Ishikawa (cell line): ENCODE measurements at regions not wholly inside any gene's neighbourhood (a gene's known extent, or its start where the extent isn't known, plus 50 kb on each side); places are given as distances from the start of the nearest gene placed in this dataset.

Experiments
- CREB1 ChIP-seq: IDR thresholded peaks from 2 replicates; pipeline ENCODE4 v1.6.1; 2012; ENCODE audit warnings: low read depth
- EP300 ChIP-seq: IDR thresholded peaks from 2 replicates; pipeline ENCODE4 v1.6.1; 2012; ENCODE audit warnings: borderline replicate concordance
- TAF1 ChIP-seq: IDR thresholded peaks from 2 replicates; pipeline ENCODE4 v1.6.1; 2012; ENCODE audit warnings: low read depth, mild to moderate bottlenecking
- TCF12 ChIP-seq: IDR thresholded peaks from 2 replicates; pipeline ENCODE4 v1.6.1; 2012; ENCODE audit warnings: low read depth
- TF ChIP-seq, protein P1 (sequence below): IDR thresholded peaks from 2 replicates; pipeline ENCODE4 v1.6.1; 2012
- TF ChIP-seq, protein P2 (sequence below): IDR thresholded peaks from 2 replicates; pipeline ENCODE4 v1.6.1; 2012

DNA sequence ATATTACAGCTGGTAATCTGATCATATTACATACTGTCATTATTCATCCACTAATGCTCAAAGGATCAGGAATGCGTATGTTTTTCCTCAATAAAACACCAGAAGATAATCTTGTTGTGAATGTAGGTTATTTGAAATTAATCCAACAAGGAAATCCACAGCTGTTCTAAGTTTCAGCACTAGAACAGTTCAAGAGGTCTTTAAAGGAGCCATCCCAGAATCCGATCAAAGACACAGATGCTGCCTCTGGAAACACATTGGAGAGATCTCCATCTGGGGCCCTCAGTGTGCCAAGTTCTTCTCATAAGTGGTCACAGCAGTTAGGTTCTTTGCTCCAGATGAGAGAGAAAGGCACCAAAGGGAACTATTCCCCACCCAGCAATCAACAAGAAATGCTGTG, 1955.1 kb upstream of the RAG2 start:
- TF ChIP-seq TCF12 (no peak), CREB1 (no peak), TAF1 (no peak), EP300 (no peak)
- TF ChIP-seq, protein P1, sequence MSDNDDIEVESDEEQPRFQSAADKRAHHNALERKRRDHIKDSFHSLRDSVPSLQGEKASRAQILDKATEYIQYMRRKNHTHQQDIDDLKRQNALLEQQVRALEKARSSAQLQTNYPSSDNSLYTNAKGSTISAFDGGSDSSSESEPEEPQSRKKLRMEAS, result no peak
- TF ChIP-seq, protein P2, sequence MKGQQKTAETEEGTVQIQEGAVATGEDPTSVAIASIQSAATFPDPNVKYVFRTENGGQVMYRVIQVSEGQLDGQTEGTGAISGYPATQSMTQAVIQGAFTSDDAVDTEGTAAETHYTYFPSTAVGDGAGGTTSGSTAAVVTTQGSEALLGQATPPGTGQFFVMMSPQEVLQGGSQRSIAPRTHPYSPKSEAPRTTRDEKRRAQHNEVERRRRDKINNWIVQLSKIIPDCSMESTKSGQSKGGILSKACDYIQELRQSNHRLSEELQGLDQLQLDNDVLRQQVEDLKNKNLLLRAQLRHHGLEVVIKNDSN, result no peak
